ENCODE measurements at regions not wholly inside any gene's neighbourhood (a gene's known extent, or its start where the extent isn't known, plus 50 kb on each side); places are given as distances from the start of the nearest gene placed in this dataset.

DNA sequence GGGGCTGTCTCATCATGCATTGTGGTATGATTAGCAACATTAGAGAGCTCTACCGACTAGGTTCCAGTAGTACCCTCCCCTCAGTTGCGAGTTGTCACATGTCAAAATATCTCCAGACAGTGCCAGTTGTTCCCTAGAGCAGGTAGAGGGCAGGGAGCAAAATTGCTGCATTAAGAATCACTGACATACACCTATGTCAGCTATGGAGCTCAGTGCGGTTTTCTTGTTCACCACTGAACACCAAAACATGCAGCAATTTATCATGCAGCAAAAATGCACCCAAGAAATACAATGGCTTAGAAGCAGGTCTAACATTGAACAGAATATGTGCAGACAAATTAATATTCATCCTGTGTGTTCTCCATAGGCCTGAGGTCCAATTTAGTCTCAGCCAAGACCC is 186.9 kb upstream of the STARD13 start:
- H3K27me3 ChIP-seq (replicated peaks in 1 of 2; ENCODE audit: control insufficient read depth in 2 of 2, insufficient read depth in 2 of 2, low read length in 1 of 2): no peaks in the 10 kb centered on the region
- no peak for DNase-seq (ENCODE audit: low read depth, low spot score)
- intact Hi-C loops (cut with micrococcal nuclease; ENCODE audit: unreplicated experiment): no loop called here
- 65% methylated on average over 3 of the region's 3 CpGs for WGBS (ENCODE audit: insufficient coverage, insufficient replicate concordance, low lambda C conversion rate, missing lambda C conversion rate)
- RAD21 ChIA-PET (ENCODE audit: unreplicated experiment): no interaction called here
- no TSS peak for BruUV-seq (replicated peaks)
- no peaks in the 10 kb centered on the region for H3K79me2 ChIP-seq (ENCODE audit: control insufficient read depth, insufficient read depth, low read length)
- no peak overlapping the region for H3K4me2 ChIP-seq (ENCODE audit: control insufficient read depth, insufficient read depth)
- H4K20me1 ChIP-seq (ENCODE audit: control insufficient read depth, insufficient read depth): no peaks in the 10 kb centered on the region
- H3K27ac ChIP-seq (ENCODE audit: control insufficient read depth, insufficient read depth): no peak overlapping the region
- H3K9me3 ChIP-seq (replicated peaks; ENCODE audit: control insufficient read depth, insufficient read depth, low read length): peaks cover 2% of the 10 kb centered on the region; the same call in 2 of the 3 replicates
- CTCF ChIA-PET: no interaction called here
- no peak overlapping the region for H3K4me3 ChIP-seq
- H2AFZ ChIP-seq (ENCODE audit: control insufficient read depth, low read depth, low read length): no peak overlapping the region
- no peaks in the 10 kb centered on the region for H3K36me3 ChIP-seq (ENCODE audit: control insufficient read depth in 2 of 2, insufficient read depth in 2 of 2, low read length in 1 of 2)
- no peak for ATAC-seq
- TF ChIP-seq ZBTB33 (IDR thresholded peaks at IDR 0.05) (no peak), GATAD2B (conservative IDR thresholded peaks at IDR 0.05; ENCODE audit: low read depth) (no peak), PAX5 (IDR thresholded peaks at IDR 0.05; ENCODE audit: borderline replicate concordance, low read depth, low read length) (no peak), PAX8 (IDR thresholded peaks at IDR 0.05) (no peak), STAT3 (IDR thresholded peaks at IDR 0.05; ENCODE audit: low read depth, low read length) (no peak), ASH2L (IDR thresholded peaks at IDR 0.05; ENCODE audit: borderline replicate concordance, low read depth) (no peak), NFYB (IDR thresholded peaks at IDR 0.05; ENCODE audit: insufficient read depth, low read depth, low read length) (no peak), KAT2A (conservative IDR thresholded peaks at IDR 0.05; ENCODE audit: control insufficient read depth, low read depth, low read length) (no peak), RELB (IDR thresholded peaks at IDR 0.05; ENCODE audit: low read depth) (no peak), TCF7 (IDR thresholded peaks at IDR 0.05; ENCODE audit: borderline replicate concordance) (no peak), NFXL1 (IDR thresholded peaks at IDR 0.05; ENCODE audit: borderline replicate concordance) (no peak), EP300 (IDR thresholded peaks at IDR 0.05; ENCODE audit: borderline replicate concordance in 1 of 2, control insufficient read depth in 1 of 2, low read depth in 2 of 2, low read length in 2 of 2) (no peak), ZBED1 (IDR thresholded peaks at IDR 0.05; ENCODE audit: borderline replicate concordance) (no peak), WRNIP1 (IDR thresholded peaks at IDR 0.05; ENCODE audit: borderline replicate concordance, low read depth, low read length) (no peak), IRF3 (IDR thresholded peaks at IDR 0.05) (no peak), MTA2 (IDR thresholded peaks at IDR 0.05; ENCODE audit: low read depth) (no peak)
- POLR2A ChIA-PET: no interaction called here
- FAIRE-seq: no peak
- in situ Hi-C loops (cut with MboI): no loop called here
- SMC1A ChIA-PET (ENCODE audit: uncharacterized antibody, unreplicated experiment): no interaction called here
- no peaks in the 10 kb centered on the region for H3K4me1 ChIP-seq (ENCODE audit: control insufficient read depth, insufficient read depth, low read length)
- no peak overlapping the region for H3K9ac ChIP-seq (ENCODE audit: control insufficient read depth, insufficient read depth, low read length)

All from GM12878 (cell line).